Nephron progenitor cell (in vitro differentiated cells): ENCODE measurements at regions not wholly inside any gene's neighbourhood (a gene's known extent, or its start where the extent isn't known, plus 50 kb on each side); places are given as distances from the start of the nearest gene placed in this dataset.

Experiments used
- DNase-seq: peaks from one replicate; pipeline ENCODE4 v3.0.0; 2021
- H3K27ac Mint-ChIP-seq: 2 replicates; pipeline ENCODE4 v1.8.0; 2021; ENCODE audit warnings: mild to moderate bottlenecking, moderate library complexity, mixed read lengths
- H3K27me3 Mint-ChIP-seq: 2 replicates; pipeline ENCODE4 v1.8.0; 2021; ENCODE audit warnings: mild to moderate bottlenecking, low read depth, mixed read lengths; ENCODE audit not compliant: poor library complexity
- H3K36me3 Mint-ChIP-seq: 2 replicates; pipeline ENCODE4 v1.8.0; 2021; ENCODE audit warnings: low read depth, mixed read lengths
- H3K4me1 Mint-ChIP-seq: 2 replicates; pipeline ENCODE4 v1.8.0; 2021; ENCODE audit warnings: mixed read lengths
- H3K4me3 Mint-ChIP-seq: 2 replicates; pipeline ENCODE4 v1.8.0; 2021; ENCODE audit warnings: mild to moderate bottlenecking, moderate library complexity, mixed read lengths
- H3K9me3 Mint-ChIP-seq: 2 replicates; pipeline ENCODE4 v1.8.0; 2021; ENCODE audit warnings: mild to moderate bottlenecking, moderate library complexity, mixed read lengths
- TF ChIP-seq, protein P1 (sequence below): fragments of 200-600 bp; sonication (generic); IDR thresholded peaks from 2 replicates; pipeline ENCODE4 v1.5.0; 2021; ENCODE audit warnings: antibody characterized with exemption

DNA sequence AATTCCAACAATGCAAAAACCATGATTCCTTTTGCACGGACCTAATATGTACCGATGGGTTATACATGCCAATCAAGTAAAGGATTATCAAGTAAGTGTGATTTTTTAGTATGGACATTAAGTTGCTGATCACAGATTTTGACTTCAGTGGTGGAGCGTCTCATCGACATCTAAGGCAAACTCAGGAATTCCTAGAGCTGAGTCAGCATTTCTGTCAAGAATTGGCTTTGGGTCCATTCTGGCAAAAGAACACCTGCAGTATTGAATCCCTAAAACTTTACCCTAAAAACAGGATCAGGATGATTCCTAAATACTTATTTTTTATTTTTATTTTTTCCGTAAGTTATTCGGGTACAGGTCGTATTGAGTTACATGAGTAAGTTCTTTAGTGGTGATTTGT, 83.6 kb downstream of the HPGD start:
- H3K9me3 Mint-ChIP-seq, result peaks cover 5% of the 10 kb centered on the region
- no peak overlapping the region for H3K4me3 Mint-ChIP-seq

DNA sequence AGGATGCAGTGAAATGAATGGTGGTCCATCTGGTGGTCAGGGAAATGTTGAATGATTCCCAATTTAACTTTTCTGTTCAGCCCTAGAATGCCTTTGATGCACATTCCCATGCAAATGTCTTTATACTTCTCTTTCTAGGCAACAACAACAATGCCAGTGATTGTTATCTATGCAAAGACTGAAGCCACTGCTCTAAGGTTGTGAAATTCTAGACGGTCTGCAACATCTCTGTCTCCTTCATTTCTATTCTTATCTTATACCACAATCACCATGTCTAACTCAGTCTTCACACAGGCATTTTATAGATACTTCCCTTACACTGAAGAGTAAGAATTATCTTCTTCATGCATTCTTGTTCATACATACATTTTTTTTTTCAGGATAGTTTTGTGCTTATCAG, 84.5 kb downstream of the HPGD start:
- no peaks in the 10 kb centered on the region for H3K4me1 Mint-ChIP-seq
- H3K27ac Mint-ChIP-seq, result no peak overlapping the region
- H3K27me3 Mint-ChIP-seq, result no peaks in the 10 kb centered on the region
- TF ChIP-seq, protein P1, sequence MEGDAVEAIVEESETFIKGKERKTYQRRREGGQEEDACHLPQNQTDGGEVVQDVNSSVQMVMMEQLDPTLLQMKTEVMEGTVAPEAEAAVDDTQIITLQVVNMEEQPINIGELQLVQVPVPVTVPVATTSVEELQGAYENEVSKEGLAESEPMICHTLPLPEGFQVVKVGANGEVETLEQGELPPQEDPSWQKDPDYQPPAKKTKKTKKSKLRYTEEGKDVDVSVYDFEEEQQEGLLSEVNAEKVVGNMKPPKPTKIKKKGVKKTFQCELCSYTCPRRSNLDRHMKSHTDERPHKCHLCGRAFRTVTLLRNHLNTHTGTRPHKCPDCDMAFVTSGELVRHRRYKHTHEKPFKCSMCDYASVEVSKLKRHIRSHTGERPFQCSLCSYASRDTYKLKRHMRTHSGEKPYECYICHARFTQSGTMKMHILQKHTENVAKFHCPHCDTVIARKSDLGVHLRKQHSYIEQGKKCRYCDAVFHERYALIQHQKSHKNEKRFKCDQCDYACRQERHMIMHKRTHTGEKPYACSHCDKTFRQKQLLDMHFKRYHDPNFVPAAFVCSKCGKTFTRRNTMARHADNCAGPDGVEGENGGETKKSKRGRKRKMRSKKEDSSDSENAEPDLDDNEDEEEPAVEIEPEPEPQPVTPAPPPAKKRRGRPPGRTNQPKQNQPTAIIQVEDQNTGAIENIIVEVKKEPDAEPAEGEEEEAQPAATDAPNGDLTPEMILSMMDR, result no peak
- no peaks in the 10 kb centered on the region for H3K36me3 Mint-ChIP-seq
- H3K9me3 Mint-ChIP-seq, result peaks cover 5% of the 10 kb centered on the region
- no peak overlapping the region for H3K4me3 Mint-ChIP-seq
- no peak for DNase-seq

More for the DNA sequence above, 83.6 kb downstream of the HPGD start:
- Mint-ChIP-seq H3K27me3 (no peaks in the 10 kb centered on the region), H3K36me3 (no peaks in the 10 kb centered on the region), H3K27ac (no peak overlapping the region), H3K4me1 (no peaks in the 10 kb centered on the region)
- DNase-seq, result no peak
- TF ChIP-seq, protein P1, result no peak

DNA sequence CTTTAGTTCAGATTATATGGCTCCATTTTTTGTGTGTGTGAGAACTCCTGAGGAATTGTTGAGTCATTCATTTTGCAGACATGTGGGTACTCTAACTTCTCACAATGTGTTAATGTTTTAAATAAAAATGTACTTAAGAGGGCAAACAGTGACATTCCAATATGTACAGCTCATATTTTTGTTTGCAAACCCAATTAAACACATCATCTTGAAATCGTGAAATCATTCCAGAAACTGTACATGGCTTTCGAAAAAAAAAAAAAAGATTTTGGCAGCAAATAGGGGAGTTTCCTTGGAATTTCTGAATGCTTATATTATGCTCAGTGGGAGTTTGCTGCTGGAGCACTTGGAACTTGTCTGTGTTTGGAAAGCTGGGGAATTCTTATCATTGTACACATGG, 85.0 kb downstream of the HPGD start:
- Mint-ChIP-seq H3K27ac (no peak overlapping the region), H3K27me3 (no peaks in the 10 kb centered on the region), H3K36me3 (no peaks in the 10 kb centered on the region), H3K4me1 (no peaks in the 10 kb centered on the region), H3K9me3 (peaks cover 2% of the 10 kb centered on the region), H3K4me3 (no peak overlapping the region)
- no peak for DNase-seq
- TF ChIP-seq, protein P1, result no peak

DNA sequence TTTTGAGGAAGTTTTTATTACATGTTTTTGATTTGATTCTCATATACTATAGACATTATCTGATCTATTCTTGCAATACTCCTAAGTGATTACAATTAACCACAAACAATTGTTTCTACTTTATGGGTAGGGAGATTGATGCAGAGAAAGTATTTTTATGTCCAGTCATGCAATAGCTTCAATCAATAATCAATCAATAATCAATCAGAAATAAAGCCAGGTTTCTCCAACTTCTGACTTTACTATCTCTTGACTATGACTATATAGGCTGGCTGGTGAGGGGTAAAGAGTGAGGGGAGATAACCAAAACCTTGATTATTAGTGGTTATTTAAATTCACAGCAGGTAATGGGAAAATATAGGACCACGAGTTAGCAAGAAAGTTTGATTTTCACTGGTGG, 85.9 kb downstream of the HPGD start:
- no peaks in the 10 kb centered on the region for H3K9me3 Mint-ChIP-seq
- H3K4me3 Mint-ChIP-seq, result no peak overlapping the region
- H3K4me1 Mint-ChIP-seq, result no peaks in the 10 kb centered on the region
- no peak for DNase-seq
- H3K27ac Mint-ChIP-seq, result no peak overlapping the region
- H3K27me3 Mint-ChIP-seq, result no peaks in the 10 kb centered on the region
- TF ChIP-seq, protein P1, result no peak
- H3K36me3 Mint-ChIP-seq, result no peaks in the 10 kb centered on the region

DNA sequence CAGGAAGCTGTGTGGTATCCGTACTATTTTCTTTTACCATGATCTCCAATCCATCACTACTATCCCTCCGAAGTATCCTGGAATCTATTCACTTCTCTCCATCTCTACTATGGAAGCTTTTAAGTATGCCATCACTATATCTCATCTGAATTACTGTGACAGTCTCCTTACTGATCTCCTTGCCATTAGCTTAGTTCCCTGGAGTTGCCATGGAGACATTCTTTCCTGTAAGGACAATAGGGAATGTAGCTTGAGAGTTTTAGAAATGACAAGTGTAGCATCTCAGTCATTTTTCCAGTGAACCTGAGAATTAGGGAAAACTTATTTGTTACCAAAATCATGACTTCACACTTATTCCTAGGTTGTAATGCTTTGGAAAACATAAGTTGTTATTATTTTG, 86.3 kb downstream of the HPGD start:
- no peaks in the 10 kb centered on the region for H3K9me3 Mint-ChIP-seq
- peak overlapping the region; percentile 79 for H3K27ac Mint-ChIP-seq
- H3K36me3 Mint-ChIP-seq, result no peaks in the 10 kb centered on the region
- H3K27me3 Mint-ChIP-seq, result no peaks in the 10 kb centered on the region
- no peak overlapping the region for H3K4me3 Mint-ChIP-seq
- no peak for DNase-seq
- no peaks in the 10 kb centered on the region for H3K4me1 Mint-ChIP-seq
- TF ChIP-seq, protein P1, result no peak

DNA sequence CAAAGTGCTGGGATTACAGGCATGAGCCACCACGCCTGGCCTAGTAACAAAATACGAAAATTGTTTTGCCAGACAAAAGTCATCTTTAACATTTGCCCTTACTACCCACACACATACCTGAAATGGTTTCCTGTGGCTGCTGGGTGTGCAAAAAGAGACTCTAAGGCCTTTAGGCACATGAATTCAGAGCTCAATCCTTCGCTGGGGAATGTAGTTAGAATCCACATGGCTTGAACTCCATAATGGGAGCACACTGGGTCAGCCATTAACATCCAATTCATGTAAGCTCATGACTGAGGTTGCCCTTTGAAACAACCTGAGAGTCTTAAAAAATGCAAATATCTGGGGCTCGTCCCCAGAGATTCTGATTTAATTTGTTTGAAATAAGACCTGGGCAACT, 87.8 kb downstream of the HPGD start:
- H3K36me3 Mint-ChIP-seq, result no peaks in the 10 kb centered on the region
- no peak overlapping the region for H3K4me3 Mint-ChIP-seq
- H3K27ac Mint-ChIP-seq, result no peak overlapping the region
- H3K4me1 Mint-ChIP-seq, result no peaks in the 10 kb centered on the region
- no peaks in the 10 kb centered on the region for H3K9me3 Mint-ChIP-seq
- DNase-seq, result no peak
- no peaks in the 10 kb centered on the region for H3K27me3 Mint-ChIP-seq
- TF ChIP-seq, protein P1, result no peak
